ENCODE measurements at regions not wholly inside any gene's neighbourhood (a gene's known extent, or its start where the extent isn't known, plus 50 kb on each side); places are given as distances from the start of the nearest gene placed in this dataset.

DNA sequence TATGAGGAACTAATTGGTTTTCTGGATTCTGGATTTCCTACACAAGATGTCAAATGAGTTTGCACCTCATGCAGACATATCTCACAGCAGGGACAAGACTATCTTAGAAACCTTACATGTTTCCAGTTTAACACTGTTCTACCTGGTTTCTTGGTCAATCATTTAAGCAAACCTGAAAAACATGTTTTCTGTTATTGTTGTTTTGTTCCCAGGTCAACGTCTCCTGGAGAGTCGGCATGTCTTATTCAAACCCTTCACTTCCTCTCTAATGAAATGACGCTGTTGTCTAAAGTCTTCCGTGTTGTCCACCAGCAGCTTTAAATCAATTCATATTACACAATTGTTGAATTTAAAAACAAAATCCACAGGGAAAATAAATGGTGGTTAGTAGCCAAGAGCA lies 150.9 kb downstream of the CNTN3 start:
- Histone ChIP-seq H3K27ac (no peak overlapping the region), H3K4me3 (no peak overlapping the region), H3K36me3 (no peaks in the 10 kb centered on the region), H3K9me3 (no peaks in the 10 kb centered on the region), H3K4me1 (no peaks in the 10 kb centered on the region), H3K27me3 (no peaks in the 10 kb centered on the region)
- intact Hi-C loops (cut with DNase I): no loop called here
- 68 to 73% methylated on average over 4 of the region's 4 CpGs for WGBS, 2 donors
- no peak for DNase-seq
- TF ChIP-seq, protein P1, sequence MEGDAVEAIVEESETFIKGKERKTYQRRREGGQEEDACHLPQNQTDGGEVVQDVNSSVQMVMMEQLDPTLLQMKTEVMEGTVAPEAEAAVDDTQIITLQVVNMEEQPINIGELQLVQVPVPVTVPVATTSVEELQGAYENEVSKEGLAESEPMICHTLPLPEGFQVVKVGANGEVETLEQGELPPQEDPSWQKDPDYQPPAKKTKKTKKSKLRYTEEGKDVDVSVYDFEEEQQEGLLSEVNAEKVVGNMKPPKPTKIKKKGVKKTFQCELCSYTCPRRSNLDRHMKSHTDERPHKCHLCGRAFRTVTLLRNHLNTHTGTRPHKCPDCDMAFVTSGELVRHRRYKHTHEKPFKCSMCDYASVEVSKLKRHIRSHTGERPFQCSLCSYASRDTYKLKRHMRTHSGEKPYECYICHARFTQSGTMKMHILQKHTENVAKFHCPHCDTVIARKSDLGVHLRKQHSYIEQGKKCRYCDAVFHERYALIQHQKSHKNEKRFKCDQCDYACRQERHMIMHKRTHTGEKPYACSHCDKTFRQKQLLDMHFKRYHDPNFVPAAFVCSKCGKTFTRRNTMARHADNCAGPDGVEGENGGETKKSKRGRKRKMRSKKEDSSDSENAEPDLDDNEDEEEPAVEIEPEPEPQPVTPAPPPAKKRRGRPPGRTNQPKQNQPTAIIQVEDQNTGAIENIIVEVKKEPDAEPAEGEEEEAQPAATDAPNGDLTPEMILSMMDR (IDR thresholded peaks at IDR 0.05): no peak
- no peak for TF ChIP-seq POLR2A (IDR thresholded peaks at IDR 0.05)

DNA sequence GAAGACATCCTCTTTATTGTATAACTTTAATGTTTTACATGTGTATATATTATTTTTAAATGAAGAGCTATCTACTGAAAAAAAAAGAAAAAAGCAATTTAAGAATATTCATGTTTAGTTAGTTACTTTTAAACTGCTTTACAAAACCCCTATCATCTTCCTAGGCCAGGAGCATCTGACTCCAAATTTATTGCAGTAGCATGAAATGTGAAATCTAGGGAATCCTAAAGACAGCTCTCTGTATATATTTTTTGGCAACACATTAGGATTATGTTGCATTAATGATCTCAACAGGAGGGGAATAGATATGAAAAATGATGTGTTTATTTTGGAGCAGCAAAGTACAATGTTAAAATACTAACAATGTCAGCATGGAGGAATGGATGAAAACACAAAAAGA lies 158.3 kb downstream of the CNTN3 start:
- no peaks in the 10 kb centered on the region for H3K36me3 ChIP-seq
- DNase-seq: no peak
- TF ChIP-seq, protein P1 (IDR thresholded peaks at IDR 0.05): no peak
- TF ChIP-seq POLR2A (IDR thresholded peaks at IDR 0.05): no peak
- intact Hi-C loops (cut with DNase I): no loop called here
- H3K9me3 ChIP-seq: no peaks in the 10 kb centered on the region
- H3K27me3 ChIP-seq: no peaks in the 10 kb centered on the region
- no peak overlapping the region for H3K4me3 ChIP-seq
- H3K4me1 ChIP-seq: no peaks in the 10 kb centered on the region
- H3K27ac ChIP-seq: no peak overlapping the region

DNA sequence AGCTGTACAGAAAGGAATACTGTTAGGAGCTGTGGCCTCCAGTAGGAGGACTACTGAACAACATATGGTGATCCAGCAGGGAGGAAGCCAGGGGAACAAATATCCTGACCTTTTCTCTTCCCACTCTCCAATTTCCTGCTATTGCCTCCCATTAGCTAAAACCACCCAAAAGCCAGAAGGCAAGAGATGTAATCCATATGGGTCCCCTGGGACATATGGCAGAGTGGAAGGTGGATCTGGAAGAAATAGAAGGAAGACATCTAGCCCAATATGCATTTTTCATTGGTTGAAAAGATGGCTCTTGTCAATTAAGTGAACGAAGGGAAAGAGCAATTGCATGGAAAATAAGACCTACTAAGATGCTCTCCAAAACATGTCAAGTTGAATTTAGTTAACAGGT lies 167.2 kb downstream of the CNTN3 start:
- H3K27ac ChIP-seq: no peak overlapping the region
- 40 to 50% methylated on average over 1 of the region's 1 CpG for WGBS, 2 donors
- no peaks in the 10 kb centered on the region for H3K27me3 ChIP-seq
- no peaks in the 10 kb centered on the region for H3K9me3 ChIP-seq
- no peak for TF ChIP-seq POLR2A (IDR thresholded peaks at IDR 0.05)
- TF ChIP-seq, protein P1 (IDR thresholded peaks at IDR 0.05): no peak
- no peaks in the 10 kb centered on the region for H3K4me1 ChIP-seq
- DNase-seq: no peak
- intact Hi-C loops (cut with DNase I): no loop called here
- no peak overlapping the region for H3K4me3 ChIP-seq
- H3K36me3 ChIP-seq: no peaks in the 10 kb centered on the region

DNA sequence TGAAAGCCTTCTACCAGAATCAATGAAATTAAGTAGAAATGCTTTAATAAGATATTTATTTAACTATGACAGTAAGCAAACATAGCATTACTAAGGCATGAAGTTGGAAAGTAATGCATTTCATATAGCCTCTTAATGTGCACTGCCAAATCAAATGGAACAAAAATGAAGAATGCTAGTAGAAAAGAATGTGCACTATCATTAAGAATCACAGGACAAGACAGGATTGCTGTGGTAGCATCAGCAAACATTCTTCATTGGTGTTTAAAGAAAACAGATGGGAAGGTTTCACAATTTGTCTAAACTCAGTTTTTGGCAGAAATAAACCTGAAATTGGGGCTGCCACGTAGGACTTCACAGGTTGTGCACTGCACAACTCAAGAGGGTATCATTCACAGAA lies 168.9 kb downstream of the CNTN3 start:
- H3K4me1 ChIP-seq: no peaks in the 10 kb centered on the region
- intact Hi-C loops (cut with DNase I): no loop called here
- no peak overlapping the region for H3K27ac ChIP-seq
- H3K9me3 ChIP-seq: no peaks in the 10 kb centered on the region
- no peak for DNase-seq
- H3K27me3 ChIP-seq: no peaks in the 10 kb centered on the region
- no peaks in the 10 kb centered on the region for H3K36me3 ChIP-seq
- no peak overlapping the region for H3K4me3 ChIP-seq
- no peak for TF ChIP-seq POLR2A (IDR thresholded peaks at IDR 0.05)
- 29 to 54% methylated on average over 1 of the region's 1 CpG for WGBS, 2 donors

DNA sequence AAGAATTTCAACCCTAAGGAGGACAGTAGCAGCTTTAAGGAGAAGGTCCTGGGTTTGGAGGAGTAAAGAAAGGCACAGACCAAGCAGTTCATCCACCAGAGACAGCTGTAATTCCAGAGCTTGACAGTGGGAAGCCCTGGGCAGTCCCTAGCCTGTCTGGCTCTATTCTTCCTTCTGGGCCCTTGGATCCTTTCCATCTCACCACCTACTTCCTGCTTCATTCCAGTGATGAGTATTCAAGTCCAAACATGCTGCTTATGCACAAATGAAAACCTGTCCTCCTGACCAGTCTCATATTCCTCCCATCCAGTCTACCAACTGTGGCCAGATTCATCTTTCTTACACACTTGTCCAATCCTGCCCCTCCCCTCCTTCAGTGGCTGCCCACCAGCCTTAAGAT lies 171.4 kb downstream of the CNTN3 start:
- Histone ChIP-seq H3K4me1 (no peaks in the 10 kb centered on the region), H3K27me3 (no peaks in the 10 kb centered on the region), H3K4me3 (no peak overlapping the region), H3K27ac (no peak overlapping the region), H3K36me3 (no peaks in the 10 kb centered on the region), H3K9me3 (no peaks in the 10 kb centered on the region)
- intact Hi-C loops (cut with DNase I): no loop called here
- no peak for DNase-seq
- TF ChIP-seq POLR2A (IDR thresholded peaks at IDR 0.05): no peak
- TF ChIP-seq, protein P1 (IDR thresholded peaks at IDR 0.05): no peak

DNA sequence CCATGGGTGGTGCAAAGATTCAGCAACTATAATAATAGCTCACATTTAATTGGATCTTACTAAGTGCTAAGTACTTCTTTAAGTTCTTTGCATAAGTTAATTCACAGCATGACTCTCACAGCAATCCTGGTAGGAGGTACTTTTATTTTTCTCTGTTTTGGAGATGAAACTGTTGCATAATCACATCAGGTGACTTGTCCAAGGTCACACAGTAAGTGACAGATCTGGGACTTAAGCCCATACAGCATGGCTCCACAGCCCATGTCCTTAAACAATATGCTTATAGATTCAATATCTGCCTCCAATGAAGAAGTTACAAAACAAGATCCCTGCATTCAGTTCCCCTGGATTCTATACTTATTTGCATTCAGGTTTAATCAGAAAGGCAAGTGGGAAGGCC lies 171.8 kb downstream of the CNTN3 start:
- DNase-seq: no peak
- Histone ChIP-seq H3K4me3 (no peak overlapping the region), H3K4me1 (no peaks in the 10 kb centered on the region), H3K36me3 (no peaks in the 10 kb centered on the region), H3K27me3 (no peaks in the 10 kb centered on the region), H3K9me3 (no peaks in the 10 kb centered on the region), H3K27ac (no peak overlapping the region)
- TF ChIP-seq POLR2A (IDR thresholded peaks at IDR 0.05): no peak
- TF ChIP-seq, protein P1 (IDR thresholded peaks at IDR 0.05): no peak
- intact Hi-C loops (cut with DNase I): no loop called here

Measured in esophagus squamous epithelium (tissue), 5 donors.